H9 (cell line): ENCODE measurements at regions not wholly inside any gene's neighbourhood (a gene's known extent, or its start where the extent isn't known, plus 50 kb on each side); places are given as distances from the start of the nearest gene placed in this dataset.

ENCODE experiments used
- DNase-seq: peaks from one replicate; pipeline ENCODE4 v3.0.0-alpha.2; 2017
- H2AFZ ChIP-seq: one replicate; pipeline ENCODE4 v1.6.1; 2013; ENCODE audit warnings: mild to moderate bottlenecking, low read length, control low read depth, moderate library complexity
- H2AK5ac ChIP-seq: 2 replicates; pipeline ENCODE4 v1.6.1; 2013; ENCODE audit warnings: low read length, control low read depth, mixed read lengths; ENCODE audit not compliant: insufficient read length
- H2BK120ac ChIP-seq: one replicate; pipeline ENCODE4 v1.6.1; 2013; ENCODE audit warnings: low read depth, mild to moderate bottlenecking, low read length, control low read depth, inconsistent platforms; ENCODE audit not compliant: poor library complexity, severe bottlenecking
- H2BK12ac ChIP-seq: 2 replicates; pipeline ENCODE4 v1.6.1; 2013; ENCODE audit warnings: low read length, control low read depth, mixed read lengths, low read depth; ENCODE audit not compliant: insufficient read length
- H2BK15ac ChIP-seq: 2 replicates; pipeline ENCODE4 v1.6.1; 2013; ENCODE audit warnings: low read depth, low read length, control low read depth
- H2BK20ac ChIP-seq: one replicate; pipeline ENCODE4 v1.6.1; 2013; ENCODE audit warnings: low read depth, mild to moderate bottlenecking, low read length, control low read depth, inconsistent platforms; ENCODE audit not compliant: poor library complexity, severe bottlenecking
- H2BK5ac ChIP-seq: 2 replicates; pipeline ENCODE4 v1.6.1; 2013; ENCODE audit warnings: low read length, control low read depth, mixed read lengths; ENCODE audit not compliant: insufficient read length
- H3K14ac ChIP-seq: 2 replicates; pipeline ENCODE4 v1.6.1; 2013; ENCODE audit warnings: low read length, control low read depth; ENCODE audit not compliant: insufficient read depth
- H3K18ac ChIP-seq: 2 replicates; pipeline ENCODE4 v1.6.1; 2013; ENCODE audit warnings: low read depth, mild to moderate bottlenecking, mixed read lengths, low read length, control low read depth; ENCODE audit not compliant: insufficient read length
- H3K23ac ChIP-seq: 2 replicates; pipeline ENCODE4 v1.6.1; 2013; ENCODE audit warnings: low read length, control low read depth, mixed read lengths, low read depth; ENCODE audit not compliant: insufficient read length
- H3K23me2 ChIP-seq: 2 replicates; pipeline ENCODE4 v1.6.1; 2013; ENCODE audit warnings: low read depth, mild to moderate bottlenecking, mixed read lengths, low read length, control low read depth; ENCODE audit not compliant: insufficient read length, poor library complexity, severe bottlenecking
- H3K27ac ChIP-seq: 2 replicates; pipeline ENCODE4 v1.5.1; 2013; ENCODE audit warnings: low read length, control low read depth, mixed read lengths, low read depth; ENCODE audit not compliant: insufficient read length
- H3K27me3 ChIP-seq: 2 replicates; pipeline ENCODE4 v1.6.1; 2013; ENCODE audit warnings: low read length, control low read depth, inconsistent platforms; ENCODE audit not compliant: insufficient read depth
- H3K4ac ChIP-seq: 2 replicates; pipeline ENCODE4 v1.6.1; 2013; ENCODE audit warnings: low read depth, mild to moderate bottlenecking, control low read depth, inconsistent platforms, low read length, moderate library complexity
- H3K4me1 ChIP-seq: 2 replicates; pipeline ENCODE4 v1.6.1; 2013; ENCODE audit warnings: low read length, control low read depth, inconsistent platforms; ENCODE audit not compliant: insufficient read depth
- H3K4me2 ChIP-seq: 2 replicates; pipeline ENCODE4 v1.6.1; 2013; ENCODE audit warnings: low read length, control low read depth, mixed read lengths; ENCODE audit not compliant: insufficient read length, insufficient read depth
- H3K56ac ChIP-seq: 2 replicates; pipeline ENCODE4 v1.6.1; 2013; ENCODE audit warnings: low read depth, mild to moderate bottlenecking, mixed read lengths, low read length, control low read depth; ENCODE audit not compliant: insufficient read length
- H3K79me1 ChIP-seq: 2 replicates; pipeline ENCODE4 v1.6.1; 2013; ENCODE audit warnings: low read depth, mild to moderate bottlenecking, moderate library complexity, low read length, control low read depth, inconsistent platforms; ENCODE audit not compliant: insufficient read depth, poor library complexity, severe bottlenecking
- H3K79me2 ChIP-seq: 2 replicates; pipeline ENCODE4 v1.6.1; 2013; ENCODE audit warnings: low read length, control low read depth, inconsistent platforms; ENCODE audit not compliant: insufficient read depth
- H3K9ac ChIP-seq: 2 replicates; pipeline ENCODE4 v1.6.1; 2013; ENCODE audit warnings: low read length, control low read depth, mixed read lengths; ENCODE audit not compliant: insufficient read length; ENCODE audit errors: extremely low read depth
- H3K9me3 ChIP-seq: one replicate; pipeline ENCODE4 v1.6.1; 2013; ENCODE audit warnings: low read depth, low read length, inconsistent platforms; ENCODE audit not compliant: control insufficient read depth
- H3T11ph ChIP-seq: one replicate; pipeline ENCODE4 v1.6.1; 2013; ENCODE audit warnings: mild to moderate bottlenecking, low read length, control low read depth, inconsistent platforms
- H4K20me1 ChIP-seq: one replicate; pipeline ENCODE4 v1.6.1; 2013; ENCODE audit not compliant: control insufficient read depth, insufficient read length, insufficient read depth
- H4K5ac ChIP-seq: 2 replicates; pipeline ENCODE4 v1.6.1; 2013; ENCODE audit warnings: low read depth, mild to moderate bottlenecking, mixed read lengths, low read length, control low read depth; ENCODE audit not compliant: insufficient read length
- H4K8ac ChIP-seq: replicated peaks from 2 replicates; pipeline ENCODE4 v1.6.1; 2013; ENCODE audit warnings: low read length, control low read depth, mixed read lengths, low read depth; ENCODE audit not compliant: insufficient read length
- H4K91ac ChIP-seq: 2 replicates; pipeline ENCODE4 v1.6.1; 2013; ENCODE audit warnings: low read depth, mild to moderate bottlenecking, moderate library complexity, mixed read lengths, low read length, control low read depth; ENCODE audit not compliant: insufficient read length
- H3K27ac Mint-ChIP-seq, 3 experiments: 2 replicates in 2 of 3; 3 replicates in 1 of 3; pipeline ENCODE4 v1.8.0; 2020 to 2021; ENCODE audit warnings: mixed read lengths in 3 of 3, mild to moderate bottlenecking in 1 of 3, moderate library complexity in 1 of 3
- H3K27me3 Mint-ChIP-seq: 2 replicates; pipeline ENCODE4 v1.8.0; 2021; ENCODE audit warnings: low read depth, mild to moderate bottlenecking, moderate library complexity, mixed read lengths
- H3K36me3 Mint-ChIP-seq, 3 experiments: 2 replicates in 2 of 3; 3 replicates in 1 of 3; pipeline ENCODE4 v1.8.0; 2020 to 2021; ENCODE audit warnings: low read depth in 3 of 3, mixed read lengths in 3 of 3; ENCODE audit not compliant: insufficient read depth in 1 of 3
- H3K4me1 Mint-ChIP-seq, 2 experiments: 2 replicates each; pipeline ENCODE4 v1.8.0; 2020; ENCODE audit warnings: mixed read lengths in 2 of 2
- H3K4me3 Mint-ChIP-seq, 2 experiments: 2 replicates in 1 of 2; 3 replicates in 1 of 2; pipeline ENCODE4 v1.8.0; 2020 to 2021; ENCODE audit warnings: mild to moderate bottlenecking in 2 of 2, mixed read lengths in 2 of 2, moderate library complexity in 1 of 2
- H3K9me3 Mint-ChIP-seq, 2 experiments: 2 replicates in 1 of 2; 3 replicates in 1 of 2; pipeline ENCODE4 v1.8.0; 2020; ENCODE audit warnings: mild to moderate bottlenecking in 2 of 2, mixed read lengths in 2 of 2, moderate library complexity in 1 of 2
- WGBS: extraction: QIAGEN DNeasy Blood & Tissue Kit; methylation state at CpG from one replicate; pipeline ENCODE4 v1.1.7; 2013; ENCODE audit warnings: missing lambda C conversion rate, low lambda C conversion rate, mixed read lengths; ENCODE audit not compliant: insufficient read length; ENCODE audit errors: extremely low coverage; 5-methylcytosine and 5-hydroxymethylcytosine counted together
- TF ChIP-seq, protein P1 (sequence below): fragments of 200-600 bp; sonication (generic); conservative IDR thresholded peaks from 3 replicates; pipeline ENCODE4 v1.8.0; 2021; ENCODE audit warnings: antibody characterized with exemption, mild to moderate bottlenecking

GRCh38 chr6:62681108-62681507, 395.1 kb upstream of the KHDRBS2 start:
- Histone ChIP-seq H2BK12ac (no peak overlapping the region), H2BK120ac (no peak overlapping the region), H3K27me3 (no peaks in the 10 kb centered on the region), H4K8ac (no peak overlapping the region), H2BK20ac (no peak overlapping the region), H3T11ph (no peak overlapping the region), H2AFZ (no peak overlapping the region), H4K91ac (no peak overlapping the region), H3K23me2 (no peaks in the 10 kb centered on the region), H3K14ac (no peak overlapping the region), H3K4me2 (no peak overlapping the region), H3K4ac (no peak overlapping the region), H4K20me1 (no peaks in the 10 kb centered on the region), H3K9me3 (peaks cover 14% of the 10 kb centered on the region), H3K79me2 (no peaks in the 10 kb centered on the region), H4K5ac (no peak overlapping the region), H3K27ac (no peak overlapping the region), H3K18ac (no peak overlapping the region), H2AK5ac (no peak overlapping the region), H3K4me1 (no peaks in the 10 kb centered on the region), H2BK5ac (no peak overlapping the region), H3K79me1 (no peaks in the 10 kb centered on the region), H2BK15ac (no peak overlapping the region), H3K56ac (no peak overlapping the region), H3K9ac (no peak overlapping the region), H3K23ac (no peak overlapping the region)
- DNase-seq, result no peak
- Mint-ChIP-seq H3K27ac (no peak overlapping the region), H3K4me1 (no peaks in the 10 kb centered on the region), H3K4me3 (no peak overlapping the region), H3K27me3 (no peaks in the 10 kb centered on the region), H3K9me3 (peaks cover 26 to 43% of the 10 kb centered on the region in 2 experiments), H3K36me3 (peaks cover 13 to 19% (median 14%) of the 10 kb centered on the region in 3 experiments; a peak in 6 of 7 replicates)
- no CpG with 5 or more reads among the region's 1 CpG for WGBS
- TF ChIP-seq, protein P1, sequence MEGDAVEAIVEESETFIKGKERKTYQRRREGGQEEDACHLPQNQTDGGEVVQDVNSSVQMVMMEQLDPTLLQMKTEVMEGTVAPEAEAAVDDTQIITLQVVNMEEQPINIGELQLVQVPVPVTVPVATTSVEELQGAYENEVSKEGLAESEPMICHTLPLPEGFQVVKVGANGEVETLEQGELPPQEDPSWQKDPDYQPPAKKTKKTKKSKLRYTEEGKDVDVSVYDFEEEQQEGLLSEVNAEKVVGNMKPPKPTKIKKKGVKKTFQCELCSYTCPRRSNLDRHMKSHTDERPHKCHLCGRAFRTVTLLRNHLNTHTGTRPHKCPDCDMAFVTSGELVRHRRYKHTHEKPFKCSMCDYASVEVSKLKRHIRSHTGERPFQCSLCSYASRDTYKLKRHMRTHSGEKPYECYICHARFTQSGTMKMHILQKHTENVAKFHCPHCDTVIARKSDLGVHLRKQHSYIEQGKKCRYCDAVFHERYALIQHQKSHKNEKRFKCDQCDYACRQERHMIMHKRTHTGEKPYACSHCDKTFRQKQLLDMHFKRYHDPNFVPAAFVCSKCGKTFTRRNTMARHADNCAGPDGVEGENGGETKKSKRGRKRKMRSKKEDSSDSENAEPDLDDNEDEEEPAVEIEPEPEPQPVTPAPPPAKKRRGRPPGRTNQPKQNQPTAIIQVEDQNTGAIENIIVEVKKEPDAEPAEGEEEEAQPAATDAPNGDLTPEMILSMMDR, result no peak
